WTC11 (cell line): ENCODE measurements at regions not wholly inside any gene's neighbourhood (a gene's known extent, or its start where the extent isn't known, plus 50 kb on each side); places are given as distances from the start of the nearest gene placed in this dataset.

Experiments used
- ATAC-seq: fragments of 200-7000 bp; cut with Tn5 transposase; 2 replicates; pipeline ENCODE4 v1.10.0; 2021; ENCODE audit warnings: mild to moderate bottlenecking, moderate library complexity
- CTCF ChIA-PET: fragments of 300-600 bp; sonication (Branson Sonifier 250); formaldehyde crosslinking; loops from one replicate; lab custom pipeline; 2021; ENCODE audit warnings: antibody characterized with exemption; lab: Charles Lee
- POLR2A ChIA-PET: fragments of 350-600 bp; sonication (Branson Sonifier 250); formaldehyde crosslinking; loops from one replicate; lab custom pipeline; 2021; ENCODE audit warnings: antibody characterized with exemption; lab: Charles Lee
- DNase-seq: peaks from one replicate; pipeline ENCODE4 v3.0.0; 2021; ENCODE audit warnings: low spot score
- H3K27ac Mint-ChIP-seq: 2 replicates; pipeline ENCODE4 v1.8.0; 2021; ENCODE audit warnings: mixed read lengths
- H3K27me3 Mint-ChIP-seq: 2 replicates; pipeline ENCODE4 v1.8.0; 2021; ENCODE audit warnings: low read depth, mild to moderate bottlenecking, moderate library complexity, mixed read lengths
- H3K36me3 Mint-ChIP-seq: 2 replicates; pipeline ENCODE4 v1.8.0; 2021; ENCODE audit warnings: mixed read lengths
- H3K4me1 Mint-ChIP-seq: 2 replicates; pipeline ENCODE4 v1.8.0; 2022; ENCODE audit warnings: mixed read lengths
- H3K4me3 Mint-ChIP-seq: 2 replicates; pipeline ENCODE4 v1.8.0; 2021; ENCODE audit warnings: mild to moderate bottlenecking, moderate library complexity, mixed read lengths
- H3K9me3 Mint-ChIP-seq: 2 replicates; pipeline ENCODE4 v1.8.0; 2021; ENCODE audit warnings: mixed read lengths
- ELF4 ChIP-seq: sonication (generic); formaldehyde crosslinking; IDR thresholded peaks from 2 replicates; pipeline ENCODE4 v1.8.1; 2022; ENCODE audit warnings: low read depth, mild to moderate bottlenecking, moderate library complexity, missing genetic modification reagents
- FOXK1 ChIP-seq: sonication (generic); formaldehyde crosslinking; IDR thresholded peaks from 2 replicates; pipeline ENCODE4 v1.8.0; 2022; ENCODE audit warnings: mild to moderate bottlenecking, moderate library complexity, missing genetic modification reagents
- JUN ChIP-seq: sonication (generic); formaldehyde crosslinking; IDR thresholded peaks from 2 replicates; pipeline ENCODE4 v1.8.0; 2023; ENCODE audit warnings: mild to moderate bottlenecking, missing genetic modification reagents
- NFE2L1 ChIP-seq: sonication (generic); formaldehyde crosslinking; IDR thresholded peaks from 2 replicates; pipeline ENCODE4 v1.8.1; 2023; ENCODE audit warnings: missing genetic modification reagents
- NFYB ChIP-seq: sonication (generic); formaldehyde crosslinking; conservative IDR thresholded peaks from 2 replicates; pipeline ENCODE4 v1.8.0; 2022; ENCODE audit warnings: low read depth, missing genetic modification reagents
- NR2C2 ChIP-seq: sonication (generic); formaldehyde crosslinking; IDR thresholded peaks from 2 replicates; pipeline ENCODE4 v1.8.0; 2022; ENCODE audit warnings: mild to moderate bottlenecking, missing genetic modification reagents
- TCF7 ChIP-seq: sonication (generic); formaldehyde crosslinking; IDR thresholded peaks from 2 replicates; pipeline ENCODE4 v1.8.0; 2022; ENCODE audit warnings: mild to moderate bottlenecking, low read depth, missing genetic modification reagents, moderate library complexity
- TP53 ChIP-seq: sonication (generic); formaldehyde crosslinking; IDR thresholded peaks from 2 replicates; pipeline ENCODE4 v1.8.1; 2023; ENCODE audit warnings: mild to moderate bottlenecking, missing genetic modification reagents
- TF ChIP-seq, protein P1 (sequence below): sonication (generic); formaldehyde crosslinking; IDR thresholded peaks from 2 replicates; pipeline ENCODE4 v1.8.0; 2022; ENCODE audit warnings: mild to moderate bottlenecking, missing genetic modification reagents
- TF ChIP-seq, protein P2 (sequence below): sonication (generic); formaldehyde crosslinking; conservative IDR thresholded peaks from 2 replicates; pipeline ENCODE4 v1.8.1; 2023; ENCODE audit warnings: mild to moderate bottlenecking, low read depth, missing genetic modification reagents, moderate library complexity
- TF ChIP-seq, protein P3 (sequence below): sonication (generic); formaldehyde crosslinking; IDR thresholded peaks from 2 replicates; pipeline ENCODE4 v1.8.0; 2022; ENCODE audit warnings: missing genetic modification reagents
- TF ChIP-seq, protein P4 (sequence below): sonication (generic); formaldehyde crosslinking; IDR thresholded peaks from 2 replicates; pipeline ENCODE4 v1.8.1; 2022; ENCODE audit warnings: mild to moderate bottlenecking, moderate library complexity, missing genetic modification reagents
- TF ChIP-seq, protein P5 (sequence below): sonication (generic); formaldehyde crosslinking; IDR thresholded peaks from 2 replicates; pipeline ENCODE4 v1.8.1; 2023; ENCODE audit warnings: mild to moderate bottlenecking, missing genetic modification reagents
- TF ChIP-seq, protein P6 (sequence below): fragments of 250-450 bp; sonication (Bioruptor Pico); IDR thresholded peaks from 2 replicates; pipeline ENCODE4 v1.8.0; 2021; ENCODE audit warnings: mild to moderate bottlenecking
- TF ChIP-seq, protein P7 (sequence below): sonication (generic); formaldehyde crosslinking; IDR thresholded peaks from 2 replicates; pipeline ENCODE4 v1.8.1; 2023; ENCODE audit warnings: mild to moderate bottlenecking, missing genetic modification reagents
- TF ChIP-seq, protein P8 (sequence below): fragments of 200-600 bp; IDR thresholded peaks from 2 replicates; pipeline ENCODE4 v1.8.0; 2022; ENCODE audit warnings: antibody characterized with exemption

DNA sequence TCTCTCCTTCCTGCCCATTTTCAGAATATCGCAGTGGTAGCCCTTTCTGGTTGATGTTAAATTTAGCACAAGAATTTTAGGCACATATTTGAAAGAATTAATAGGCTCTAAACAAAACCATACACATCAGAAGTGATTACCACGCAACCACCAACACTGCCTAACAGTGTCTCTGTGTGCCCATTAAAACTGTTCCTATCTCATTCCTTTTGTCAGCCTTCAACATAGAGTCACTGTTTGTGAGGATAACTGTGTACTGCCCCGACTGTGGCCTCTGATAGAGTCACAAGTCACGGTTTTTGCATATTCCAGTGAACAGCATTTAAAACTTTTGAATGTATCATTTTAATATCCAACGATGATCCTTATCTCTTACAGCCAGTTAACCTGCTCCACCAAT, 116.8 kb upstream of the TNFAIP3 start (continued):
- TF ChIP-seq FOXK1 (CRISPR knock-in tag) (no peak), TP53 (CRISPR knock-in tag) (no peak), NFE2L1 (CRISPR knock-in tag) (no peak), JUN (CRISPR knock-in tag) (no peak)
- TF ChIP-seq, protein P1, sequence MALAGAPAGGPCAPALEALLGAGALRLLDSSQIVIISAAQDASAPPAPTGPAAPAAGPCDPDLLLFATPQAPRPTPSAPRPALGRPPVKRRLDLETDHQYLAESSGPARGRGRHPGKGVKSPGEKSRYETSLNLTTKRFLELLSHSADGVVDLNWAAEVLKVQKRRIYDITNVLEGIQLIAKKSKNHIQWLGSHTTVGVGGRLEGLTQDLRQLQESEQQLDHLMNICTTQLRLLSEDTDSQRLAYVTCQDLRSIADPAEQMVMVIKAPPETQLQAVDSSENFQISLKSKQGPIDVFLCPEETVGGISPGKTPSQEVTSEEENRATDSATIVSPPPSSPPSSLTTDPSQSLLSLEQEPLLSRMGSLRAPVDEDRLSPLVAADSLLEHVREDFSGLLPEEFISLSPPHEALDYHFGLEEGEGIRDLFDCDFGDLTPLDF (CRISPR knock-in tag) = no peak
- TF ChIP-seq, protein P2, sequence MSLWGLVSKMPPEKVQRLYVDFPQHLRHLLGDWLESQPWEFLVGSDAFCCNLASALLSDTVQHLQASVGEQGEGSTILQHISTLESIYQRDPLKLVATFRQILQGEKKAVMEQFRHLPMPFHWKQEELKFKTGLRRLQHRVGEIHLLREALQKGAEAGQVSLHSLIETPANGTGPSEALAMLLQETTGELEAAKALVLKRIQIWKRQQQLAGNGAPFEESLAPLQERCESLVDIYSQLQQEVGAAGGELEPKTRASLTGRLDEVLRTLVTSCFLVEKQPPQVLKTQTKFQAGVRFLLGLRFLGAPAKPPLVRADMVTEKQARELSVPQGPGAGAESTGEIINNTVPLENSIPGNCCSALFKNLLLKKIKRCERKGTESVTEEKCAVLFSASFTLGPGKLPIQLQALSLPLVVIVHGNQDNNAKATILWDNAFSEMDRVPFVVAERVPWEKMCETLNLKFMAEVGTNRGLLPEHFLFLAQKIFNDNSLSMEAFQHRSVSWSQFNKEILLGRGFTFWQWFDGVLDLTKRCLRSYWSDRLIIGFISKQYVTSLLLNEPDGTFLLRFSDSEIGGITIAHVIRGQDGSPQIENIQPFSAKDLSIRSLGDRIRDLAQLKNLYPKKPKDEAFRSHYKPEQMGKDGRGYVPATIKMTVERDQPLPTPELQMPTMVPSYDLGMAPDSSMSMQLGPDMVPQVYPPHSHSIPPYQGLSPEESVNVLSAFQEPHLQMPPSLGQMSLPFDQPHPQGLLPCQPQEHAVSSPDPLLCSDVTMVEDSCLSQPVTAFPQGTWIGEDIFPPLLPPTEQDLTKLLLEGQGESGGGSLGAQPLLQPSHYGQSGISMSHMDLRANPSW (CRISPR knock-in tag) = no peak

DNA sequence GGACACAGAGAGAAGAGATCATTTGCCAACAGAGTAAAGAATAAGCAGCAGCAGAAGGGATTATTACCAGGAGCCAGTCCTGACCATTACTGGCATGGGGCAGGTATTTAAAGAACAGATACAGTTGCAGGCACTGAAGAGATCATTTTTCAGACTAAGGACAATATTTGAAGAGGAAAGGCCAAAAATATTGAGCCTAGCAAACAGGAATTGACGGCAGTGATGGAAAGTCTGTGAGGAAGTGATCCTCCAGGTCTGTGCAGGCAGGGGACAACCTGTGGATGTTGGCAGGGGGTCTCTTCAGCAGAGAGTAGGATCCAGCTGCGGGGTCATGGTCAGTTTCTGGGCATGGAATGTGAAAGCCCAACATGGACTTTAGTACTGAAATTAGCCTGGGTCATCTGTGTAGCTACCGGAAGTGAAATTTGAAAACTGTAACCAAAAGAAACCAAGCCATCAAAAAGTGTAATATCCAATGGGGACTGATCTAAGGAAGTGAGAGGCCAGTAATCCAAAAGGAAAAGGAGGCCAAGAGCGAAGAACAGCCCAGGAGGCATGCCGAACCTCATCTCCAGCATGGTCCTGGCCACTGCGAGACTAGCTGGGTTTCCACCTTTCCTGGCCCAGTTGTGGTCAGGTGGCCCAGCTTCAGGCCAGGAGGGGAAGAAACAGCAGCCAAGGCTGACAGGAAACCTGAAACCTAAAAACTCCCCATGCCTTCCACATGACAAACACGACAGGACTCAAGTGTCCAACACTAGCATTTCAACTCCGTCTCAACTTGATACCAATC, 115.1 kb upstream of the TNFAIP3 start:
- TF ChIP-seq, protein P3, sequence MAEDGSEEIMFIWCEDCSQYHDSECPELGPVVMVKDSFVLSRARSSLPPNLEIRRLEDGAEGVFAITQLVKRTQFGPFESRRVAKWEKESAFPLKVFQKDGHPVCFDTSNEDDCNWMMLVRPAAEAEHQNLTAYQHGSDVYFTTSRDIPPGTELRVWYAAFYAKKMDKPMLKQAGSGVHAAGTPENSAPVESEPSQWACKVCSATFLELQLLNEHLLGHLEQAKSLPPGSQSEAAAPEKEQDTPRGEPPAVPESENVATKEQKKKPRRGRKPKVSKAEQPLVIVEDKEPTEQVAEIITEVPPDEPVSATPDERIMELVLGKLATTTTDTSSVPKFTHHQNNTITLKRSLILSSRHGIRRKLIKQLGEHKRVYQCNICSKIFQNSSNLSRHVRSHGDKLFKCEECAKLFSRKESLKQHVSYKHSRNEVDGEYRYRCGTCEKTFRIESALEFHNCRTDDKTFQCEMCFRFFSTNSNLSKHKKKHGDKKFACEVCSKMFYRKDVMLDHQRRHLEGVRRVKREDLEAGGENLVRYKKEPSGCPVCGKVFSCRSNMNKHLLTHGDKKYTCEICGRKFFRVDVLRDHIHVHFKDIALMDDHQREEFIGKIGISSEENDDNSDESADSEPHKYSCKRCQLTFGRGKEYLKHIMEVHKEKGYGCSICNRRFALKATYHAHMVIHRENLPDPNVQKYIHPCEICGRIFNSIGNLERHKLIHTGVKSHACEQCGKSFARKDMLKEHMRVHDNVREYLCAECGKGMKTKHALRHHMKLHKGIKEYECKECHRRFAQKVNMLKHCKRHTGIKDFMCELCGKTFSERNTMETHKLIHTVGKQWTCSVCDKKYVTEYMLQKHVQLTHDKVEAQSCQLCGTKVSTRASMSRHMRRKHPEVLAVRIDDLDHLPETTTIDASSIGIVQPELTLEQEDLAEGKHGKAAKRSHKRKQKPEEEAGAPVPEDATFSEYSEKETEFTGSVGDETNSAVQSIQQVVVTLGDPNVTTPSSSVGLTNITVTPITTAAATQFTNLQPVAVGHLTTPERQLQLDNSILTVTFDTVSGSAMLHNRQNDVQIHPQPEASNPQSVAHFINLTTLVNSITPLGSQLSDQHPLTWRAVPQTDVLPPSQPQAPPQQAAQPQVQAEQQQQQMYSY (CRISPR knock-in tag) = no peak
- no peaks in the 10 kb centered on the region for H3K27me3 Mint-ChIP-seq
- H3K27ac Mint-ChIP-seq = no peak overlapping the region
- no peak overlapping the region for H3K4me3 Mint-ChIP-seq
- DNase-seq (no peak), ATAC-seq (no peak)
- CTCF ChIA-PET = interaction anchor here (1.6 kb wide), 1 partner anchor 11 kb away, joined by 4 read pairs; no protein-coding TSS in a partner anchor
- H3K4me1 Mint-ChIP-seq = peaks cover 3% of the 10 kb centered on the region; the same call in 1 of the 2 replicates
- no peaks in the 10 kb centered on the region for H3K9me3 Mint-ChIP-seq
- POLR2A ChIA-PET = no interaction called here
- H3K36me3 Mint-ChIP-seq = no peaks in the 10 kb centered on the region

DNA sequence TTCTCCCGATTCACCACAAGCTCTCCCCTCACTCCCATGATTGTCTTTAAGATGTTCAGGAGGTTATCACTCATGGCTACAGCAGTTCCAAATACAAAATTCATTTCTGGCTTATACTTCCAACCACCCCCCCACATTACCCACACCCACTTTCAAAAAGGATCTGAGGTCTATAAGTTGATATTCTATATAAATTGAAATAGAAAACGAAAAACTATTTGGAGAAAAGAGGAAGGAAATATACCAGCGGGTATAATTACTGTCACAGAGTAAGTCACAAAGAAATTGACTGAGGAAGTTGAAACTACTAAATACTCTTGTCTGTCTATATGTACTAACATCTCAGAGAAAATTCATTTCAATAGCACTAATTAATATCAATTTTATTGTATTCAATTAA, 112.7 kb upstream of the TNFAIP3 start:
- no peak for DNase-seq
- CTCF ChIA-PET = no interaction called here
- H3K4me1 Mint-ChIP-seq = peaks cover 3% of the 10 kb centered on the region; the same call in 1 of the 2 replicates
- ATAC-seq = no peak
- TF ChIP-seq, protein P4, sequence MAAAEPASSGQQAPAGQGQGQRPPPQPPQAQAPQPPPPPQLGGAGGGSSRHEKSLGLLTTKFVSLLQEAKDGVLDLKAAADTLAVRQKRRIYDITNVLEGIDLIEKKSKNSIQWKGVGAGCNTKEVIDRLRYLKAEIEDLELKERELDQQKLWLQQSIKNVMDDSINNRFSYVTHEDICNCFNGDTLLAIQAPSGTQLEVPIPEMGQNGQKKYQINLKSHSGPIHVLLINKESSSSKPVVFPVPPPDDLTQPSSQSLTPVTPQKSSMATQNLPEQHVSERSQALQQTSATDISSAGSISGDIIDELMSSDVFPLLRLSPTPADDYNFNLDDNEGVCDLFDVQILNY (CRISPR knock-in tag) = no peak
- TF ChIP-seq, protein P5, sequence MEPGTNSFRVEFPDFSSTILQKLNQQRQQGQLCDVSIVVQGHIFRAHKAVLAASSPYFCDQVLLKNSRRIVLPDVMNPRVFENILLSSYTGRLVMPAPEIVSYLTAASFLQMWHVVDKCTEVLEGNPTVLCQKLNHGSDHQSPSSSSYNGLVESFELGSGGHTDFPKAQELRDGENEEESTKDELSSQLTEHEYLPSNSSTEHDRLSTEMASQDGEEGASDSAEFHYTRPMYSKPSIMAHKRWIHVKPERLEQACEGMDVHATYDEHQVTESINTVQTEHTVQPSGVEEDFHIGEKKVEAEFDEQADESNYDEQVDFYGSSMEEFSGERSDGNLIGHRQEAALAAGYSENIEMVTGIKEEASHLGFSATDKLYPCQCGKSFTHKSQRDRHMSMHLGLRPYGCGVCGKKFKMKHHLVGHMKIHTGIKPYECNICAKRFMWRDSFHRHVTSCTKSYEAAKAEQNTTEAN = no peak
- TF ChIP-seq NFE2L1 (CRISPR knock-in tag) (no peak), ELF4 (CRISPR knock-in tag) (no peak), NR2C2 (no peak), TCF7 (CRISPR knock-in tag) (no peak), NFYB (CRISPR knock-in tag) (no peak)
- TF ChIP-seq, protein P6, sequence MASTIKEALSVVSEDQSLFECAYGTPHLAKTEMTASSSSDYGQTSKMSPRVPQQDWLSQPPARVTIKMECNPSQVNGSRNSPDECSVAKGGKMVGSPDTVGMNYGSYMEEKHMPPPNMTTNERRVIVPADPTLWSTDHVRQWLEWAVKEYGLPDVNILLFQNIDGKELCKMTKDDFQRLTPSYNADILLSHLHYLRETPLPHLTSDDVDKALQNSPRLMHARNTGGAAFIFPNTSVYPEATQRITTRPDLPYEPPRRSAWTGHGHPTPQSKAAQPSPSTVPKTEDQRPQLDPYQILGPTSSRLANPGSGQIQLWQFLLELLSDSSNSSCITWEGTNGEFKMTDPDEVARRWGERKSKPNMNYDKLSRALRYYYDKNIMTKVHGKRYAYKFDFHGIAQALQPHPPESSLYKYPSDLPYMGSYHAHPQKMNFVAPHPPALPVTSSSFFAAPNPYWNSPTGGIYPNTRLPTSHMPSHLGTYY = no peak
- TF ChIP-seq, protein P7, sequence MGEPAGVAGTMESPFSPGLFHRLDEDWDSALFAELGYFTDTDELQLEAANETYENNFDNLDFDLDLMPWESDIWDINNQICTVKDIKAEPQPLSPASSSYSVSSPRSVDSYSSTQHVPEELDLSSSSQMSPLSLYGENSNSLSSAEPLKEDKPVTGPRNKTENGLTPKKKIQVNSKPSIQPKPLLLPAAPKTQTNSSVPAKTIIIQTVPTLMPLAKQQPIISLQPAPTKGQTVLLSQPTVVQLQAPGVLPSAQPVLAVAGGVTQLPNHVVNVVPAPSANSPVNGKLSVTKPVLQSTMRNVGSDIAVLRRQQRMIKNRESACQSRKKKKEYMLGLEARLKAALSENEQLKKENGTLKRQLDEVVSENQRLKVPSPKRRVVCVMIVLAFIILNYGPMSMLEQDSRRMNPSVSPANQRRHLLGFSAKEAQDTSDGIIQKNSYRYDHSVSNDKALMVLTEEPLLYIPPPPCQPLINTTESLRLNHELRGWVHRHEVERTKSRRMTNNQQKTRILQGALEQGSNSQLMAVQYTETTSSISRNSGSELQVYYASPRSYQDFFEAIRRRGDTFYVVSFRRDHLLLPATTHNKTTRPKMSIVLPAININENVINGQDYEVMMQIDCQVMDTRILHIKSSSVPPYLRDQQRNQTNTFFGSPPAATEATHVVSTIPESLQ (CRISPR knock-in tag) = no peak
- TF ChIP-seq, protein P8, sequence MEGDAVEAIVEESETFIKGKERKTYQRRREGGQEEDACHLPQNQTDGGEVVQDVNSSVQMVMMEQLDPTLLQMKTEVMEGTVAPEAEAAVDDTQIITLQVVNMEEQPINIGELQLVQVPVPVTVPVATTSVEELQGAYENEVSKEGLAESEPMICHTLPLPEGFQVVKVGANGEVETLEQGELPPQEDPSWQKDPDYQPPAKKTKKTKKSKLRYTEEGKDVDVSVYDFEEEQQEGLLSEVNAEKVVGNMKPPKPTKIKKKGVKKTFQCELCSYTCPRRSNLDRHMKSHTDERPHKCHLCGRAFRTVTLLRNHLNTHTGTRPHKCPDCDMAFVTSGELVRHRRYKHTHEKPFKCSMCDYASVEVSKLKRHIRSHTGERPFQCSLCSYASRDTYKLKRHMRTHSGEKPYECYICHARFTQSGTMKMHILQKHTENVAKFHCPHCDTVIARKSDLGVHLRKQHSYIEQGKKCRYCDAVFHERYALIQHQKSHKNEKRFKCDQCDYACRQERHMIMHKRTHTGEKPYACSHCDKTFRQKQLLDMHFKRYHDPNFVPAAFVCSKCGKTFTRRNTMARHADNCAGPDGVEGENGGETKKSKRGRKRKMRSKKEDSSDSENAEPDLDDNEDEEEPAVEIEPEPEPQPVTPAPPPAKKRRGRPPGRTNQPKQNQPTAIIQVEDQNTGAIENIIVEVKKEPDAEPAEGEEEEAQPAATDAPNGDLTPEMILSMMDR = no peak
- POLR2A ChIA-PET = no interaction called here
- H3K4me3 Mint-ChIP-seq = no peak overlapping the region
- no peaks in the 10 kb centered on the region for H3K27me3 Mint-ChIP-seq
- no peaks in the 10 kb centered on the region for H3K9me3 Mint-ChIP-seq
- H3K36me3 Mint-ChIP-seq = no peaks in the 10 kb centered on the region
- no peak overlapping the region for H3K27ac Mint-ChIP-seq
